A673 (cell line): ENCODE measurements at regions not wholly inside any gene's neighbourhood (a gene's known extent, or its start where the extent isn't known, plus 50 kb on each side); places are given as distances from the start of the nearest gene placed in this dataset.

Experiments
- EZH2 ChIP-seq: fragments of 200-600 bp; sonication (generic); IDR thresholded peaks from 2 replicates; pipeline ENCODE4 v1.6.1; 2017; ENCODE audit warnings: borderline replicate concordance, low read depth, mild to moderate bottlenecking, mixed read lengths, antibody characterized with exemption, low read length; ENCODE audit not compliant: poor library complexity, severe bottlenecking
- TF ChIP-seq, protein P1 (sequence below): fragments of 300-800, 200-600 bp; sonication (generic); conservative IDR thresholded peaks from 2 replicates; pipeline ENCODE4 v1.5.1; 2017; ENCODE audit warnings: low read depth, mild to moderate bottlenecking, antibody characterized with exemption, low read length, moderate library complexity, mixed read lengths

GRCh38 chr10:118913825-118914224 lies 115.7 kb upstream of the NANOS1 start:
- TF ChIP-seq, protein P1, sequence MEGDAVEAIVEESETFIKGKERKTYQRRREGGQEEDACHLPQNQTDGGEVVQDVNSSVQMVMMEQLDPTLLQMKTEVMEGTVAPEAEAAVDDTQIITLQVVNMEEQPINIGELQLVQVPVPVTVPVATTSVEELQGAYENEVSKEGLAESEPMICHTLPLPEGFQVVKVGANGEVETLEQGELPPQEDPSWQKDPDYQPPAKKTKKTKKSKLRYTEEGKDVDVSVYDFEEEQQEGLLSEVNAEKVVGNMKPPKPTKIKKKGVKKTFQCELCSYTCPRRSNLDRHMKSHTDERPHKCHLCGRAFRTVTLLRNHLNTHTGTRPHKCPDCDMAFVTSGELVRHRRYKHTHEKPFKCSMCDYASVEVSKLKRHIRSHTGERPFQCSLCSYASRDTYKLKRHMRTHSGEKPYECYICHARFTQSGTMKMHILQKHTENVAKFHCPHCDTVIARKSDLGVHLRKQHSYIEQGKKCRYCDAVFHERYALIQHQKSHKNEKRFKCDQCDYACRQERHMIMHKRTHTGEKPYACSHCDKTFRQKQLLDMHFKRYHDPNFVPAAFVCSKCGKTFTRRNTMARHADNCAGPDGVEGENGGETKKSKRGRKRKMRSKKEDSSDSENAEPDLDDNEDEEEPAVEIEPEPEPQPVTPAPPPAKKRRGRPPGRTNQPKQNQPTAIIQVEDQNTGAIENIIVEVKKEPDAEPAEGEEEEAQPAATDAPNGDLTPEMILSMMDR, result no peak
- no peak for TF ChIP-seq EZH2
